ENCODE measurements at regions not wholly inside any gene's neighbourhood (a gene's known extent, or its start where the extent isn't known, plus 50 kb on each side); places are given as distances from the start of the nearest gene placed in this dataset.

GRCh38 chr12:110983811-110984210, 63.4 kb upstream of the MYL2 start:
- DNase-seq (ENCODE audit: extremely low read depth in 1 of 2, low read depth in 1 of 2) = no peak

GRCh38 chr12:110972866-110973265, 52.5 kb upstream of the MYL2 start:
- no peak for DNase-seq (ENCODE audit: extremely low read depth in 1 of 2, low read depth in 1 of 2)

DNA sequence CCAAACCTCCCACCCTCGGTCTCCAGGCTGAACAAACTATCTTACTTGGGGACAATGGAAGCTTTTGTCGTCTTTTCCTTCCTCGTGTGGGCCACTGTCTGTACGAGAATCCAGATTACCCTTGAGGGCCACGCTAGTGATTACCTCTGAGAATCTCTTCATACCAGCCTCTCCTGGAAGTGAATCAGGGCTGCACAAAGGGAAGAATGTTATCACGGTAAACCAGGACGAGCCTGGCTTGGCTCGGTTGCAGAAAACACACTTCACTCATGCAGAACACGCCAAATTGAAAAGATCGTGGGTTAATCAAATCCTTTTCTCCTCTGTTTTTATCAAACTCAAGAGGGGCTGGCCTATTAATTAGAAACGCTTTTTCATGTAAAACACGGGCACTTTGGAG, 51.6 kb upstream of the MYL2 start:
- DNase-seq (ENCODE audit: extremely low read depth in 1 of 2, low read depth in 1 of 2) = no peak

DNA sequence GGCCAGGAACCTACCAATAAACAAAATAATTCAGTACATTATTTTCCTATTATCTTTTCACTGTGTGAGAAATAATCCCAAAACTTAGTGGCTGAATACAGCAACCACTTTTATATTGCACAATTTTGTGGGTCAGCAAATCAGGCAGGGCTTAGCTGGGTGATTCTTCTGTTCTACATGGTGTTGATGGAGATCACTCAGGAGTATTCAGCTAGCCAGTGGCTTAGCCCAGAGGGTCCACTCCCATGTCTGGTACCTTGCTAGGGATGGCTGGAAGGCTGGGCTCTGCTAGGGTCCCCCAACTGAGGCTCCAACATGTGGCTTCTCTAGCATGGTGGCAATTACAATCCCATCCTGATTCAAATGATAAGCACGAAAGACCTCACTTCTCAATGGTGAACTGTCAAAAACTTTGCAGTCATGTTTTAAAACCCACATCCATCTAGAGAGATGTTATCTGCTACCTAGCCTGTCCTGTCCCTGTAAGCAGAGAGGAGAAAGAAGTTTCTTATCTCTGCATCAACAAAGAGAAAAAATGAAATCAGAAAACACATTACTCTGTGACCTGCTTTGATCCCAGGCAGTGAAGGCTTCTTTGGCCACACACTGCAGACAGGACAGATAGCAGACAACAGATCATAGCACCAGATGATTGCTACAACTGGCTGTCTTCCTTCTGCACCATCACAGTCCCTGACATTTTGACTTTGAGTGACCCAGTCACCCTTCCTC, 51.0 kb upstream of the MYL2 start:
- no peak for DNase-seq (ENCODE audit: extremely low read depth in 1 of 2, low read depth in 1 of 2)
